GM23338 (cell line): ENCODE measurements at regions not wholly inside any gene's neighbourhood (a gene's known extent, or its start where the extent isn't known, plus 50 kb on each side); places are given as distances from the start of the nearest gene placed in this dataset.

Source experiments
- ATAC-seq: fragments of 200-7000 bp; cut with Tn5 transposase; 3 replicates; pipeline ENCODE4 v1.9.1; 2020
- DNase-seq: peaks from one replicate; pipeline ENCODE4 v3.0.0-alpha.2; 2015; ENCODE audit warnings: low spot score
- H2AFZ ChIP-seq: fragments of 200-600 bp; sonication (generic); 2 replicates; pipeline ENCODE4 v1.8.0; 2016; ENCODE audit warnings: antibody characterized with exemption, mild to moderate bottlenecking, moderate library complexity
- H3F3A ChIP-seq: fragments of 200-600 bp; sonication (generic); replicated peaks from 2 replicates; pipeline ENCODE4 v1.8.0; 2017; ENCODE audit warnings: antibody characterized with exemption, mixed run types, low read depth
- H3K27ac ChIP-seq: fragments of 200-600 bp; sonication (generic); 2 replicates; pipeline ENCODE4 v1.6.1; 2016; ENCODE audit warnings: low read depth
- H3K27me3 ChIP-seq: fragments of 200-600 bp; sonication (generic); 2 replicates; pipeline ENCODE4 v1.8.0; 2016; ENCODE audit warnings: mild to moderate bottlenecking, mixed run types, moderate library complexity; ENCODE audit not compliant: insufficient read depth
- H3K36me3 ChIP-seq: fragments of 200-600 bp; sonication (generic); 2 replicates; pipeline ENCODE4 v1.8.0; 2016; ENCODE audit warnings: mild to moderate bottlenecking; ENCODE audit not compliant: insufficient read depth
- H3K4me1 ChIP-seq: fragments of 200-600 bp; sonication (generic); 2 replicates; pipeline ENCODE4 v1.8.0; 2016; ENCODE audit warnings: mild to moderate bottlenecking, moderate library complexity; ENCODE audit not compliant: insufficient read depth
- H3K4me2 ChIP-seq: fragments of 200-600 bp; sonication (generic); 2 replicates; pipeline ENCODE4 v1.7.1; 2017; ENCODE audit warnings: mixed run types
- H3K4me3 ChIP-seq: fragments of 200-600 bp; sonication (generic); 2 replicates; pipeline ENCODE4 v1.6.1; 2016; ENCODE audit warnings: mixed run types
- H3K79me2 ChIP-seq: fragments of 200-600 bp; sonication (generic); replicated peaks from 2 replicates; pipeline ENCODE4 v1.8.0; 2017; ENCODE audit warnings: mild to moderate bottlenecking; ENCODE audit not compliant: insufficient read depth
- H3K9me2 ChIP-seq: fragments of 200-600 bp; sonication (generic); 2 replicates; pipeline ENCODE4 v1.8.0; 2017; ENCODE audit not compliant: insufficient read depth
- H4K20me1 ChIP-seq: fragments of 200-600 bp; sonication (generic); replicated peaks from 2 replicates; pipeline ENCODE4 v1.8.0; 2017; ENCODE audit warnings: mild to moderate bottlenecking; ENCODE audit not compliant: insufficient read depth
- H3K27ac Mint-ChIP-seq: 2 replicates; pipeline ENCODE4 v1.8.0; 2020; ENCODE audit warnings: inconsistent platforms, mild to moderate bottlenecking, moderate library complexity, mixed read lengths
- H3K27me3 Mint-ChIP-seq: 3 replicates; pipeline ENCODE4 v1.8.0; 2022; ENCODE audit warnings: low read depth, mild to moderate bottlenecking, moderate library complexity, mixed read lengths, inconsistent platforms; ENCODE audit not compliant: insufficient read depth, poor library complexity
- H3K36me3 Mint-ChIP-seq: 3 replicates; pipeline ENCODE4 v1.8.0; 2021; ENCODE audit warnings: low read depth, mild to moderate bottlenecking, inconsistent platforms, moderate library complexity, mixed read lengths
- H3K4me1 Mint-ChIP-seq: 3 replicates; pipeline ENCODE4 v1.8.0; 2020; ENCODE audit warnings: mild to moderate bottlenecking, inconsistent platforms, mixed read lengths
- H3K4me3 Mint-ChIP-seq: 3 replicates; pipeline ENCODE4 v1.8.0; 2021; ENCODE audit warnings: moderate library complexity, mild to moderate bottlenecking, inconsistent platforms, mixed read lengths
- H3K9me3 Mint-ChIP-seq: 3 replicates; pipeline ENCODE4 v1.8.0; 2020; ENCODE audit warnings: moderate library complexity, mild to moderate bottlenecking, inconsistent platforms, mixed read lengths
- CREB1 ChIP-seq: fragments of 250-450 bp; sonication (Bioruptor Pico); IDR thresholded peaks from 2 replicates; pipeline ENCODE4 v1.5.0; 2020; ENCODE audit warnings: low read depth, mild to moderate bottlenecking, moderate library complexity
- EZH2 ChIP-seq: fragments of 200-600 bp; sonication (generic); IDR thresholded peaks from one replicate; pipeline ENCODE4 v1.8.0; 2017; ENCODE audit warnings: antibody characterized with exemption, mild to moderate bottlenecking, low read depth; ENCODE audit not compliant: unreplicated experiment
- EZH2phosphoT487 ChIP-seq: fragments of 200-600 bp; sonication (generic); IDR thresholded peaks from one replicate; pipeline ENCODE4 v1.8.1; 2018; ENCODE audit warnings: antibody characterized with exemption; ENCODE audit not compliant: unreplicated experiment
- JUNB ChIP-seq: IDR thresholded peaks from one replicate; pipeline ENCODE4 v1.6.1; 2016; ENCODE audit warnings: antibody characterized with exemption; ENCODE audit not compliant: unreplicated experiment
- NANOG ChIP-seq: IDR thresholded peaks from 2 replicates; pipeline ENCODE4 v1.6.1; 2016; ENCODE audit warnings: antibody characterized with exemption, borderline replicate concordance
- POLR2AphosphoS5 ChIP-seq: IDR thresholded peaks from 2 replicates; pipeline ENCODE4 v1.6.1; 2016; ENCODE audit warnings: antibody characterized with exemption, low read depth
- ZNF114 ChIP-seq: fragments of 250-450 bp; sonication (Bioruptor Pico); IDR thresholded peaks from 2 replicates; pipeline ENCODE4 v1.5.0; 2020; ENCODE audit warnings: mild to moderate bottlenecking, moderate library complexity
- ZNF331 ChIP-seq: fragments of 250-450 bp; sonication (Bioruptor Pico); IDR thresholded peaks from 2 replicates; pipeline ENCODE4 v1.5.0; 2020; ENCODE audit warnings: low read depth, mild to moderate bottlenecking, moderate library complexity
- TF ChIP-seq, protein P1 (sequence below), 2 experiments: fragments of 200-600 bp in 1 of 2; sonication (generic) in 1 of 2; conservative IDR thresholded peaks; 2 replicates each; pipeline versions ENCODE4 v1.5.1 to v1.6.1; 2016 to 2017; ENCODE audit warnings: antibody characterized with exemption in 2 of 2, low read depth in 2 of 2, mild to moderate bottlenecking in 2 of 2, moderate library complexity in 1 of 2
- TF ChIP-seq, protein P2 (sequence below): fragments of 250-450 bp; sonication (Bioruptor Pico); IDR thresholded peaks from 2 replicates; pipeline ENCODE4 v1.5.0; 2020; ENCODE audit warnings: mild to moderate bottlenecking, moderate library complexity

GRCh38 chr5:89338935-89339334 is 456.0 kb upstream of the MEF2C start:
- Histone ChIP-seq H3K4me1 (no peaks in the 10 kb centered on the region), H3K79me2 (no peaks in the 10 kb centered on the region), H3K4me3 (no peak overlapping the region), H3K36me3 (no peaks in the 10 kb centered on the region), H4K20me1 (no peaks in the 10 kb centered on the region), H3K27ac (no peak overlapping the region), H2AFZ (no peak overlapping the region), H3F3A (no peaks in the 10 kb centered on the region), H3K27me3 (no peaks in the 10 kb centered on the region), H3K4me2 (no peak overlapping the region), H3K9me2 (no peaks in the 10 kb centered on the region)
- H3K4me1 Mint-ChIP-seq = peaks cover 10% of the 10 kb centered on the region; the same call in 2 of the 3 replicates
- H3K27ac Mint-ChIP-seq = no peak overlapping the region
- no peak overlapping the region for H3K4me3 Mint-ChIP-seq
- no peak for TF ChIP-seq JUNB
- no peak for TF ChIP-seq EZH2
- no peak for TF ChIP-seq ZNF331 (CRISPR knock-in tag)
- TF ChIP-seq ZNF114 (CRISPR knock-in tag) = no peak
- TF ChIP-seq, protein P1, sequence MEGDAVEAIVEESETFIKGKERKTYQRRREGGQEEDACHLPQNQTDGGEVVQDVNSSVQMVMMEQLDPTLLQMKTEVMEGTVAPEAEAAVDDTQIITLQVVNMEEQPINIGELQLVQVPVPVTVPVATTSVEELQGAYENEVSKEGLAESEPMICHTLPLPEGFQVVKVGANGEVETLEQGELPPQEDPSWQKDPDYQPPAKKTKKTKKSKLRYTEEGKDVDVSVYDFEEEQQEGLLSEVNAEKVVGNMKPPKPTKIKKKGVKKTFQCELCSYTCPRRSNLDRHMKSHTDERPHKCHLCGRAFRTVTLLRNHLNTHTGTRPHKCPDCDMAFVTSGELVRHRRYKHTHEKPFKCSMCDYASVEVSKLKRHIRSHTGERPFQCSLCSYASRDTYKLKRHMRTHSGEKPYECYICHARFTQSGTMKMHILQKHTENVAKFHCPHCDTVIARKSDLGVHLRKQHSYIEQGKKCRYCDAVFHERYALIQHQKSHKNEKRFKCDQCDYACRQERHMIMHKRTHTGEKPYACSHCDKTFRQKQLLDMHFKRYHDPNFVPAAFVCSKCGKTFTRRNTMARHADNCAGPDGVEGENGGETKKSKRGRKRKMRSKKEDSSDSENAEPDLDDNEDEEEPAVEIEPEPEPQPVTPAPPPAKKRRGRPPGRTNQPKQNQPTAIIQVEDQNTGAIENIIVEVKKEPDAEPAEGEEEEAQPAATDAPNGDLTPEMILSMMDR (conservative IDR thresholded peaks at IDR 0.05; ENCODE audit: low read depth in 2 of 2) = no peak
- no peak for TF ChIP-seq NANOG
- ATAC-seq (no peak), DNase-seq (no peak)
- H3K36me3 Mint-ChIP-seq = no peaks in the 10 kb centered on the region
- H3K9me3 Mint-ChIP-seq = no peaks in the 10 kb centered on the region
- no peaks in the 10 kb centered on the region for H3K27me3 Mint-ChIP-seq

GRCh38 chr5:89336111-89336510 is 453.1 kb upstream of the MEF2C start:
- no peaks in the 10 kb centered on the region for H3K36me3 ChIP-seq
- no peaks in the 10 kb centered on the region for H3K36me3 Mint-ChIP-seq
- H3K4me1 ChIP-seq = no peaks in the 10 kb centered on the region
- H3K27ac ChIP-seq = no peak overlapping the region
- no peak overlapping the region for H3K4me2 ChIP-seq
- no peak for TF ChIP-seq EZH2
- TF ChIP-seq POLR2AphosphoS5 = no peak
- H3F3A ChIP-seq = no peaks in the 10 kb centered on the region
- H3K79me2 ChIP-seq = no peaks in the 10 kb centered on the region
- H3K27me3 Mint-ChIP-seq = no peaks in the 10 kb centered on the region
- H3K4me3 Mint-ChIP-seq = no peak overlapping the region
- no peaks in the 10 kb centered on the region for H3K9me2 ChIP-seq
- no peaks in the 10 kb centered on the region for H3K9me3 Mint-ChIP-seq
- no peak overlapping the region for H2AFZ ChIP-seq
- no peak overlapping the region for H3K4me3 ChIP-seq
- DNase-seq = no peak
- H4K20me1 ChIP-seq = no peaks in the 10 kb centered on the region
- no peak overlapping the region for H3K27ac Mint-ChIP-seq
- H3K4me1 Mint-ChIP-seq = no peaks in the 10 kb centered on the region
- no peaks in the 10 kb centered on the region for H3K27me3 ChIP-seq
- ATAC-seq = no peak

DNA sequence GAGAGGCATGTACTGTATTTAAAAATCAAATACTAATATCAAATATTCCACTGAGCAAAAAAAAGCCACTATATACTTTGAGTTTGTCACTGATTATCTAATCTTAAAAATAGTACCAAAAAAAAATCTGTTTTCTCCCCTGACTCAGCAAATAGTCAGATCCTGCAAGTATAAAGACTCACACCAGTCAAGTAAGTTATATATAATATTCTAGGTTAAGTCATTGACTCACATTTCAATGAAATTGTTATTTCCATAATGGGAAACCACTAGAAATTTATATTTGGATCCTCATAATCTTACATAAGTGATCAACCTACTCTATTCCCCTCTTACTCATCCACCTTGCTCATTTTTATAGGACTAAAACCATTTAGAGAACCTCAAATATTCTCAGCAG is 447.2 kb upstream of the MEF2C start:
- Histone ChIP-seq H2AFZ (no peak overlapping the region), H3K79me2 (no peaks in the 10 kb centered on the region), H3K4me1 (no peaks in the 10 kb centered on the region), H3K27ac (no peak overlapping the region), H3K9me2 (no peaks in the 10 kb centered on the region), H4K20me1 (no peaks in the 10 kb centered on the region), H3F3A (no peaks in the 10 kb centered on the region), H3K27me3 (no peaks in the 10 kb centered on the region), H3K36me3 (no peaks in the 10 kb centered on the region), H3K4me3 (no peak overlapping the region), H3K4me2 (no peak overlapping the region)
- H3K9me3 Mint-ChIP-seq = no peaks in the 10 kb centered on the region; the same call in 2 of the 3 replicates
- no peaks in the 10 kb centered on the region for H3K27me3 Mint-ChIP-seq
- ATAC-seq (no peak), DNase-seq (no peak)
- H3K4me1 Mint-ChIP-seq = peaks cover under 1% of the 10 kb centered on the region
- H3K4me3 Mint-ChIP-seq = no peak overlapping the region
- no peaks in the 10 kb centered on the region for H3K36me3 Mint-ChIP-seq
- H3K27ac Mint-ChIP-seq = no peak overlapping the region
- no peak for TF ChIP-seq CREB1 (CRISPR knock-in tag)
- no peak for TF ChIP-seq EZH2phosphoT487
- TF ChIP-seq, protein P2, sequence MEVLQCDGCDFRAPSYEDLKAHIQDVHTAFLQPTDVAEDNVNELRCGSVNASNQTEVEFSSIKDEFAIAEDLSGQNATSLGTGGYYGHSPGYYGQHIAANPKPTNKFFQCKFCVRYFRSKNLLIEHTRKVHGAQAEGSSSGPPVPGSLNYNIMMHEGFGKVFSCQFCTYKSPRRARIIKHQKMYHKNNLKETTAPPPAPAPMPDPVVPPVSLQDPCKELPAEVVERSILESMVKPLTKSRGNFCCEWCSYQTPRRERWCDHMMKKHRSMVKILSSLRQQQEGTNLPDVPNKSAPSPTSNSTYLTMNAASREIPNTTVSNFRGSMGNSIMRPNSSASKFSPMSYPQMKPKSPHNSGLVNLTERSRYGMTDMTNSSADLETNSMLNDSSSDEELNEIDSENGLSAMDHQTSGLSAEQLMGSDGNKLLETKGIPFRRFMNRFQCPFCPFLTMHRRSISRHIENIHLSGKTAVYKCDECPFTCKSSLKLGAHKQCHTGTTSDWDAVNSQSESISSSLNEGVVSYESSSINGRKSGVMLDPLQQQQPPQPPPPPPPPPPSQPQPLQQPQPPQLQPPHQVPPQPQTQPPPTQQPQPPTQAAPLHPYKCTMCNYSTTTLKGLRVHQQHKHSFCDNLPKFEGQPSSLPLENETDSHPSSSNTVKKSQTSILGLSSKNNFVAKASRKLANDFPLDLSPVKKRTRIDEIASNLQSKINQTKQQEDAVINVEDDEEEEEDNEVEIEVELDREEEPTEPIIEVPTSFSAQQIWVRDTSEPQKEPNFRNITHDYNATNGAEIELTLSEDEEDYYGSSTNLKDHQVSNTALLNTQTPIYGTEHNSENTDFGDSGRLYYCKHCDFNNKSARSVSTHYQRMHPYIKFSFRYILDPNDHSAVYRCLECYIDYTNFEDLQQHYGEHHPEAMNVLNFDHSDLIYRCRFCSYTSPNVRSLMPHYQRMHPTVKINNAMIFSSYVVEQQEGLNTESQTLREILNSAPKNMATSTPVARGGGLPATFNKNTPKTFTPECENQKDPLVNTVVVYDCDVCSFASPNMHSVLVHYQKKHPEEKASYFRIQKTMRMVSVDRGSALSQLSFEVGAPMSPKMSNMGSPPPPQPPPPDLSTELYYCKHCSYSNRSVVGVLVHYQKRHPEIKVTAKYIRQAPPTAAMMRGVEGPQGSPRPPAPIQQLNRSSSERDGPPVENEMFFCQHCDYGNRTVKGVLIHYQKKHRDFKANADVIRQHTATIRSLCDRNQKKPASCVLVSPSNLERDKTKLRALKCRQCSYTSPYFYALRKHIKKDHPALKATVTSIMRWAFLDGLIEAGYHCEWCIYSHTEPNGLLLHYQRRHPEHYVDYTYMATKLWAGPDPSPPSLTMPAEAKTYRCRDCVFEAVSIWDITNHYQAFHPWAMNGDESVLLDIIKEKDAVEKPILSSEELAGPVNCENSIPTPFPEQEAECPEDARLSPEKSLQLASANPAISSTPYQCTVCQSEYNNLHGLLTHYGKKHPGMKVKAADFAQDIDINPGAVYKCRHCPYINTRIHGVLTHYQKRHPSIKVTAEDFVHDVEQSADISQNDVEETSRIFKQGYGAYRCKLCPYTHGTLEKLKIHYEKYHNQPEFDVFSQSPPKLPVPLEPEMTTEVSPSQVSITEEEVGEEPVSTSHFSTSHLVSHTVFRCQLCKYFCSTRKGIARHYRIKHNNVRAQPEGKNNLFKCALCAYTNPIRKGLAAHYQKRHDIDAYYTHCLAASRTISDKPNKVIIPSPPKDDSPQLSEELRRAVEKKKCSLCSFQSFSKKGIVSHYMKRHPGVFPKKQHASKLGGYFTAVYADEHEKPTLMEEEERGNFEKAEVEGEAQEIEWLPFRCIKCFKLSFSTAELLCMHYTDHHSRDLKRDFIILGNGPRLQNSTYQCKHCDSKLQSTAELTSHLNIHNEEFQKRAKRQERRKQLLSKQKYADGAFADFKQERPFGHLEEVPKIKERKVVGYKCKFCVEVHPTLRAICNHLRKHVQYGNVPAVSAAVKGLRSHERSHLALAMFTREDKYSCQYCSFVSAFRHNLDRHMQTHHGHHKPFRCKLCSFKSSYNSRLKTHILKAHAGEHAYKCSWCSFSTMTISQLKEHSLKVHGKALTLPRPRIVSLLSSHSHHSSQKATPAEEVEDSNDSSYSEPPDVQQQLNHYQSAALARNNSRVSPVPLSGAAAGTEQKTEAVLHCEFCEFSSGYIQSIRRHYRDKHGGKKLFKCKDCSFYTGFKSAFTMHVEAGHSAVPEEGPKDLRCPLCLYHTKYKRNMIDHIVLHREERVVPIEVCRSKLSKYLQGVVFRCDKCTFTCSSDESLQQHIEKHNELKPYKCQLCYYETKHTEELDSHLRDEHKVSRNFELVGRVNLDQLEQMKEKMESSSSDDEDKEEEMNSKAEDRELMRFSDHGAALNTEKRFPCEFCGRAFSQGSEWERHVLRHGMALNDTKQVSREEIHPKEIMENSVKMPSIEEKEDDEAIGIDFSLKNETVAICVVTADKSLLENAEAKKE (CRISPR knock-in tag) = no peak
- TF ChIP-seq ZNF114 (CRISPR knock-in tag) = no peak
